Germinal center (tissue), 1 donor: ENCODE measurements at regions not wholly inside any gene's neighbourhood (a gene's known extent, or its start where the extent isn't known, plus 50 kb on each side); places are given as distances from the start of the nearest gene placed in this dataset.
"Not testable (repeated sequence)": the region's sequence is repeated elsewhere in the genome, so short reads cannot be mapped to it uniquely, and the experiment has no call there.

Experiments
- DNase-seq: peaks from one replicate; pipeline ENCODE4 v3.0.0; 2012; ENCODE audit warnings: mixed read lengths, low spot score

DNA sequence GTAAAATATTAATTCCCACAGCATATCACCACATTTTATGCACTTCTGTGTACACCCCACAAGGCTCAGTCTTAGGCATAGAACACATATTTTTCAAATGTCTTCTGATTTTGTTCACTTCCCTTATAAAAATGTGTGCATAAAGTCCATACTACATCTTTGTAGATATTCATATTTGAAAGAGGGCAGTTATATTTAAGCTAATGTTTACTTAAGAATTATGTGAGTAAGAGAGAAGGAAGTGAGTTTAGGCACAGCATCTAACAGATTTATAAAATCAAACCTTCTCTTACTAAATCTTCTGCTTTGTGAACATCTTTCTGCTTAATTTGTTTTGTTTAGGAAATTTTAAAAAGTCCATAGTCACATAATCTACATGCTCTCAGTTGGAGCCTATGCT, 648.1 kb downstream of the FSCB start:
- no peak for DNase-seq

DNA sequence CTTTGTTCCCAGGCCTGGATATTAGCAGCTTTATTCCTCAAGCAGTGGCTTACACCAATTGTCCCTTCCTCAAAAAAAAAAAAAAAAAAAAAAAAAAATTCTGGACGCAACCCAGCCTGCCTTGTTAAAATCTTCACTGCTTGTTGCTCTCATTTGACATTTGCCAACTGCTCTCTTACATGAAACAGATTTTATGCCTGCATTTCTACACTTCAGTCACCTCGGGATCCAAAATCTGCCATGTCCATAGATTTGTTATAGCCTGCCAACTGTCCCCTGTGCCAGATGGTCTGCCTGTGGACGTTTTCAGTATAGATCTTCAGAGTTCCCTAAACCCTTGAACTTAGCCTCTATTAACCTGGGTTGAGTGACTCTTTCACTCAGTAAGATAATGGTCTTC, 651.5 kb downstream of the FSCB start:
- DNase-seq = no peak

DNA sequence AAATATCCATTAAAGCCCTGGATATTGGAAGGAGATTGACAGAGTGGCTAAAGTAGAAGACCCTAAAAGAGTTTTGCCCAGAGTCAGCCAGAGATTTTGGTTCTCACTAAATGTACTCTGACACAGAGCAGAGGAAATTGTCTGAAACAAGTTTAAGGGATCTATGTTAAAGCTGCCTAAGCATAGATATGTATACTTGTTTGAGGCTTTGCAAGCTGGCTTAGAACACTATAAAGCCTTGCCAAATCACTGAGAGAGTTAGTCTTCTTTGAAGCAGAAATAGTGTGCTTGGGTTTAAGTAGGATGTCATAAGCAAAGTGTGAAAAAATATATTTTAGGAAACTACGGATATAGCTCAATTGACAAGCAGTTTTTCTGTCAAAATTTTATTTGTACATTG, 653.5 kb downstream of the FSCB start:
- DNase-seq = no peak

DNA sequence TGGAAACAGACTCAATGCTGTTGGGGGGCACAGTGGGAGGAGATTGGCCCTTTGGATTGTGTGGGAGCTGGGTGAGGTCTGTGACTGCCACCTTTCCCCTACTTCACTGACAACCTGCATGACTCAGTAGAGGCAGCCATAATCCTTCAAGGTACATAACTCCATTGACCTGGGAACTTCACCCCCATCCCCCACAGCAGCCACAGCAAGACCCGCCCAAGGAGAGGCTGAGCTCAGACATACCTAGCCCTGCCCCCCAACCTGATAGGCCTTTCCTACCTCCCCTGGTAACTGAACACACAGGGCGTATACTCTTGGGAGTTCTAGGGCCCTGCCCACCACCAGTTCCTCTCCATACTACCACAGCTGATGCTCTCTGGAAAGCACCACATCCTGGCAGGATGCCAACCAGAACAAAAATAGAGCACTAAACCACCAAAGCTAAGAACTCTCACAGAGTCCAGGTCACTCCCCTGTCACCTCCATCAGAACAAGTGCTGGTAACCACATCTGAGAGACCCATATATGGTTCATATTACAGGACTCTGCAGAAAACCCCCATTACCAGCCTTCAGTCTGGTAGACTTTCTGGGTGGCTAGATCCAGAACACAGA, 703.9 kb downstream of the FSCB start:
- no peak for DNase-seq

DNA sequence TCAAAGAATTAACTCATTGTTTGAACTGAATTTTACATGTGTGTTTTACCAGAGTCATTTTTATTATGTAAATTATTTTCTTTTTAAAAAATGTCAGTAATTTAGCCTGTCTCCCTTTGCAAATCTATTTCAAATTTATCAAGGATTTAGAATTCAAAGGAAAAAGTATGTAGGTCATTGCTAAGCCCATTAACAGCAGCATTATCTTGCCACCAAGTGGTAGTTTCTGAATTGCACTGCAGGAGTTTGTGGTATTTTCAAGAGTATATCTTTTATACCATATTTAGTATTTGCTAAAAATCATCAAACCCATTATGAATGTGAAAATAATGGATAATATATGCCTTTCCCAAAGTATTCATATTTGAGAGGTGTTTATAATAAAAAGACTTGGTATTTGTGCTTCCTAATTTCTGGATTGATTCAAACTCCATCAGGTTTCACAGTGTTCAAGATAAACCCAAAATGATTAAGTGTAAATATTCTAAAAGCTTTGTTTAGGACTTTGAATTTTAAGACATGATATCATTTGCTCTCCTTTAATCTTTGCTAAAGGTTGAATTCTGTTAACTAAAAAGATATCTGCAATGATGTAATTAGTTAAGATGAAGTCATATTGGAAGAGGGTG, 711.4 kb downstream of the FSCB start:
- DNase-seq = no peak

DNA sequence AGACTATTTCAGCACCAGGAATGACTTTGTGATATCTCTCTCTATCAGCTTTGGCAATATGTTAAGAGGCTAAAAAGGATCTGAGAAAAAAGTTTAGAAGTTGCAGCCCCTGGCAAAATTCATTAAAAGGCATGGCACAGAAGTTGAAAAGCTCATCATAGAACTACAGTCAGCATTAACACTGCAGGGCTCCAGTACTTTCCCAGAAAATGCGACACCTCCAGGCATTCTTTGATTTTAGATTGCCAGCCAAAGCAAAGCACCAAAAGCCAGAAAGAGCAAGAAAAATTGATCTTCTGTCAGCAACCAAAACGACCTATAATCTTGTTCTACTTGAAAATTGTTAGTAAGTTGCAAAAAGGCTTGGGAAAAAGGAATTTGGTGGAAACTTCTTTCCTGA, 713.5 kb downstream of the FSCB start:
- no peak for DNase-seq

DNA sequence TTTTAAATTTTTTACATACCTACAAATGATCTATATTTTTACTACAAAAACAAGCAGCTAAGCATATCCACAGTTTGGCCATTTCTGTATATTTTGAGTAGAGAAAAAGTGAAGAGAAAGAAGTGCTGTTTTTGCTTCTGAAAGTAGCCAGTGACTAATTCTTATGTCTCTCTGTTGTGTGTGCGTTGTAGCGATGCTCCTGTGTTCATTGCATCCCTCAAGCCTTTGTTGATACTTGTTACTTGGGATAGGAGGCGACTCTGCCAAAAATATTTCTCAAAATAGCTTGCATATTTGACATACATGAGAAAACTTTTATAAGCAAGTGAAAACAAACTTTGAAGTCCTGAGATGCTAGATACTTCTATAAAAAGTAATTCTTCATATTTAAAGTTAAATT, 714.1 kb downstream of the FSCB start:
- DNase-seq = no peak

DNA sequence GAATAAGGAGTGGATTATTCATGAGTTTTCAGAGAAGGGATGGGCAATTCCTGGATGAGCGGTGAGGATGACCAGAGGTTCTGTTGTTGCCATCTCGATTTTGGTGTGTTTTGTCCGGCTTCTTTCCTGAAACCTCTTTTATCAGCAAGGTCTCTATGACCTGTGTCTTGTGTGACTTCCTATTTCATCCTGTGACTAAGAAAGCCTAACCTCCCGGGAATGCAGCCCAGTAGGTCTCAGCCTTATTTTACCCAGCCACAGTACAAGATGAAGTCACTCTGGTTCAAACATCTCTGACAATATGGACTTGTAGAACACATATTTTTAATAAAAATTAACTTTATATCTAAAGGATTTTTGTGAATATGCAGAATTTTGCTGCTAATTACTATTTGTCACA, 716.4 kb downstream of the FSCB start:
- DNase-seq = no peak

DNA sequence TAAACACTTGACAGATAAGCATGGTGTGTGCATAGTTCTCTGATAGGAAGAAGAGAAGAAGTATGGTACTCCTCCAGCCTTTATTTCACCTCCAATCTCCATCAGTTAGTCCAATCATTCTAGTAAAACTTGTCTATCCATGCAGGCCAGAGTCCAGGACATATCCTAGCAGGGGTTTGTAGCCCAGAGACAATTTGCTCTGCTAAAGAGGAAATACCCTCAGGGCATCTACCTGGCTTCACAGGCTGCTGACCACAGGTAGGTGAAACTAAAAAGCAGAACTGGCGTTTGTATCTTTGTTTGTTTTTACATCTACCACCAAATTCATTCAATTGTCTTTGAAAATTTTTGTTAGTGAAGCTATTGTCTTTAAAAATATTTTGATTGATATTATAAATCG, 717.6 kb downstream of the FSCB start:
- no peak for DNase-seq

DNA sequence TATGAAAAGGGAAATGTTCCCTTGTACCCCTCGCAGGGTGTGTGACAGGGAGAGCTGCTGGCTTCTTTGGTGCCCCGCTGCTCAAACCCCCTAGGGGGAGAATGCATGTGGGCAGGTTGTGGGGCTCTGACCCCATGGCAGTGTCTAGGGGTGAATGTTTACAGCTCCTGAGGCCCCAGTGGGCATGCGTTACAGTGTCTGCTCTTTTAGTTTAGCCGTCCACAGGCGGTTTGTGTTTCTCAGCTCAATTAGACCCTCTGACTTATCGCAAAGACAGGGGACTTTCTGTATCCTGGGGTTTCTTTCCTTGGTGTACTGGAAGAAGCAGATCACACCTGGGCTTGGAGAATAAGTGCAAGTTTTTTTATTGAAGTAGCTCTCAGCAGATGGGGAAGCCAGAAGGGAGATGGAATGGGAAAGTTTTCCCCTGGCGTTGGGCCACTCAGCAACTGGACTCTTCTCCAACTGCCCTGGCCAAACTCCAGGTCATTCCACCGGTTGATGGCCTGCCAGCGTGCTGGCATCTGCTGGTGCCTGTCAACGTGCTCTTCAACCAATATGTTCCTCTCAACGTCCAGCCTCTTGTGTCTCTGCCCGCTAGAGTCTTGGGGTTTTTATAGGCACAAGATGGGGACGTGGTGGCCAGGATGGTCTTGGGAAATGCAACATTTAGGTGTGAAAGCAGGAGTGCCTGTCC, 720.9 kb downstream of the FSCB start:
- DNase-seq = no peak

DNA sequence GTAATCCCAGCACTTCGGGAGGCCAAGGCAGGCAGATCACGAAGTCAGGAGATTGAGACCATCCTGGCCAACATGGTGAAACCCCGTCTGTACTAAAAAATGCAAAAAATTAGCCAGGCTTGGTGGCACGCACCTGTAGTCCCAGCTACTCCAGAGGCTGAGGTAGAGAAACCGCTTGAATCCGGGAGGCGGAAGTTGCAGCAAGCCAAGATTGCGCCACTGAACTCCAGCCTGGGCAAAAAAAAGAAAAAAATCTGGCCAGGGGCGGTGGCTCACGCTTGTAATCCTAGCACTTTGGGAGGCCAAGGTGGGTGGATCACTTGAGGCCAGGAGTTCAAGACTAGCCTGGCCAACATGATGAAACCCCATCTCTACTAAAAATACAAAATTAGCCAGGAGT, 722.7 kb downstream of the FSCB start:
- not testable (repeated sequence) for DNase-seq

DNA sequence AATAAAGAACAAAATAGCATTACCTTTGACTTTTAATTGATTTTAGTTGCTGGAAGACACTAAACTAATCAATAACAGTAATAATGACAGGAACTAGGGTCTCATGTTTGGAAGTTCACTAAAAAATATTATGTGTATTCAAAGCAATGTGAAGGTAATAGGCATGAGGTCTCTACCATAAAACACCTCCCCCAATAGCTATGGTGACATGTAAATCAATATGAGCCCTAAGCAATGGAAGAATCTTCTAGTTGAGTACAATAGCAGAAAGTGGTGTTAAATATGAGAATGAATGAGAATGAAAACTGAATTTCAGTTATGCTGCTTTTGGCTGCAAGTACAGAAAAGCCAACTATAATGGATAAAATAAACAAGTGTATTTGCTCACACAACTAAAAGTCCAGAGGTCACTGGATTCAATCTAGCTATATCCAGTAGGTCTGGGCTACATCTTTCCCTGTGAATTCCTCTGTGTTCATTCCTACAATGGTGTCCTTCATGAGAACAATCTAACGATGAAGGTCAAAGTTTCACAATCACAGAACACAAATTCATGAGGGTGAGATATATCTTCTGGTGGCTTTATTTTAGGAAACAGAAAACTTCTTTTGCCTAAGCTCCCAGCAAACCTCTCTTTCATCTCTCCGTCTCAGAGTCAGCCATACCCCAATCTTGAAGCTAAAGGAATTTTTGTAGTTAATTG, 728.0 kb downstream of the FSCB start:
- no peak for DNase-seq

DNA sequence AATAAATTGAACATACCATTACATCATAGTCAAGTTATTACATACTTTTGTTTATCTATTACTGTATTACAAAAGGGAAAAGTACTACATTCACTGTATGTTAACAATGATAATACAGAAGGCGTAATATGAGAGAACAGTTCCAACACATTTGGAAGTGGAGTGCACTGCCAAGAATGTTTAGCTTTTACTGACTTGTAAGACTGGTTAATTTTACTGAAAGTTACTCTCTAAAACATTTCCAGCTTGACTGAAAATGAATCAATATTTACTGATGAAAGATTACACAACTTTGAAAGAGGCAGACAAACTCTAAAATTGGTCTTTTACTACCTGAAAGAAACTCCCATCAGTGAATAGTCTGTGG, 728.5 kb downstream of the FSCB start:
- no peak for DNase-seq

DNA sequence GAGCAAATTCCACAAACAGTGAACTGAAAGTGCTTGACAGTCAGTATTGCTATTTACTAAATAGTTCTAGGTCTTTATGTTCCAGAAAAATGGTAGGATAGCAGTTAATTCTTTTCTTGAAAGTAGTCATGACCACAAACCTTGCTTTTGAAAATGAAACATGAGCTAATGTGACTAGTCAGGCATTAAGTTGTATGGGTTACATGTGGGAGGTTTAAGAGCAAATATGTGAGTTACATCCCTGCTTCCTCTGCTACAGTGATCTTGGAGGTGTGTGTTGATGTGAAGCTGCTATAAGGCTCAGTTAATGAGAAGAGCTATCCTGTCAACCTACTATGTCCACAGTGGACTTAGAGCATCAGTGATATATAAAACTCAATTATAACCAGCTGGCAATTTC, 741.6 kb downstream of the FSCB start:
- DNase-seq = no peak

DNA sequence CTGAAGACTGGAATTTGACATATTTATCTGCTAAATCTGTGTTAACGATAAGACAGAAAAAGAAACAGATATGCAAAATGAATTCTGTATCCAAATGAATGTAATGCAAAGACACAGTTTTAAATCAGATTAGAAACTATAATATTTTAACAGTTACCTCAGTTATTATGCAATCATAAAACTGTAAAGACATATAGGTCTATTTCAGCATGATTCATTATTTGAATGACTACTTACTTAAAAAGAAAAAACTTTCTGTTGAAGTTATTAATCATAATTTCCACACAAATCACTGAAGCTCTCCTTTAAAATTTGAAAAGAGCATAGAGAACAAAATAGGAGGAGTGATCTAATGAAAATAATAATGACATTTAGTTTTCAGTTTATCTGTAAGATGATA, 742.6 kb downstream of the FSCB start:
- DNase-seq = no peak

DNA sequence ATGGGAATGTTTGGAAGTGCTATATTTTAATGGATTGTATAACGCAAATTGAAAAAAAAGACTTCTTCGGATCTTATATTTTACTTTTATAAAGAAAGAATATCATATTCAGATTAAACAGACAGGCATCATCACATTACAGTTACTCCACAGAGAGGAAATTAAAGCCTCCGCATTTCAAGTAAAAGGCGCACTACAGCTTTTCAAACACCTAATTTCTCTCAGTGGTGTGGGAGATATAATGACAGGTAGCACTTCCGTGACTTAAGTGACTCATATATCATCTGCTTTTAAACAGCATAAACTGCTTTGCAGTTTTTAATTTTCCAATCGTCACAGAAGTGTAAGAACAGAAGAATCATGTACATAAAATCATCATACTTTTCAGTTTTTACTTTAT, 751.4 kb downstream of the FSCB start:
- DNase-seq = no peak

DNA sequence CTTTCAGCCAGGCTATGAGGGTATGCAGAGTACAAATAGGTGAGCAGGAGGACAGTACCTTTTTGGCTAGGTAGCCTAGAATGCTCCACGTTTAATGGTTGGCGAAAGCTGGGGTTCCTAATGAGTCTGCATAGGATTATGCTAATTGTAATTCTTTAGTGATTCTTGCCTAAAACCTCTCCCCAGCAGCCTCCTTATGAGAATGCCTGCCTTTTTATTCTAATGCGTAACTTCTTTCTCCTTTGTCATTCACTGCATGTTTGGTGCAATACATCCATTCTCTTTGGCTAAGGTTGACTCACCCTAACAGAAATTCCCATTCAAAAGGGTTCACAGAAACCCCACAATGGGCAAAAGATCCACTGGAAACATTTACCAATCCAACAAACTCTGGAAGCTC, 752.2 kb downstream of the FSCB start:
- DNase-seq = no peak

DNA sequence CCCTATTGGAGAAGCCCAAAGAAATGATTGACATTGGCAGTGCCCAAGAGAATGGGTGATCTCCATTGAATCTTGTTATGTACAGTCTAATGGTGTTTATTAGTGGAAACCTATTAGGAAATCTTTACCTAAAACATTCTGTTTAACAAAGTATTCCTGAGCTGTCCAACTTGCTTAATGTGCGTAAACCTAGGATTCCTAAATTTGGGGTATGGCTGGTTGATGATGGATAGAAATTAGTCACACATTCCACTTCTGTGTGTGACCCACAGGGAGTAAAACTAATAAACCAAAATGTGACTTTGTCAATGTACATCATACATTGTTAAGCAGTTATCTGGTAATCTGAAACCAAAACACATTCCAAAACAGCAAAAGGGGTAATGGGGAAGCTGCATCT, 761.3 kb downstream of the FSCB start:
- no peak for DNase-seq

DNA sequence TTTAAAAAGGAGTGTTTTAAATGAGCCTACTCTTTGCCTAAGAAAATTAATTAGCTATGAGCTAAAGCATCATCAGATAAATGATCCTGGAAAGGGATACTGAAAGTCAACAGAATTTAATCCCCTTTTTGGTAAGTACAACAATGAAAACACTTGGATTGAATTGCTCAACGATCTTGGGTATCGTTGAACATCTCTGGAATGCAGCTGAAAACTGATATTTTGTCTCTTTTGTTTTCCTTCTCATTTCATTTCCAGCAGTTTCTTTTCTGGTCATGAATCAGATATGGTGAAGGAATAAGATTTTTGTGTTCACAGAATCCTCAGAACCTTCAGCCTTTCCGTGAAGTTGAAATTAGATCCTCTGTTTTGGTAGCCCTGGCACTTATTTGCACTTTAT, 771.2 kb downstream of the FSCB start:
- no peak for DNase-seq

DNA sequence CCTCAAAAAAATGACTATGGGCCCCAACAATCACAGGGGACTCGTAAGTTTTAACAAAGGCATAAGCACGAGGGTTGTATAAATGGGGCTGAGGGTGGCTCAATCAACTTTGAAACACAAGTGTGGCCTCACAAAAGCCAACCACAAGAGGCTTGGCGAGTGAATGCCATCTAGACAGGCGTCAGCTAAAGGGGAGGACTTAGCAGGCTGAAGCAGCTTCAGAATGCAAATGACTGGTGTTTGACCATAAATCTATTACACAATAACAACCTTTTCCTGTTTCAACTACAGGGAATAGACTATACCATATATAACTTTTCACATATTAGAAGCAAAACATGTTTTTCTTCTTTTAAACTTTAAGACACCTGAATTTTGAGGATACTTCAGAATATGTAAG, 777.9 kb downstream of the FSCB start:
- no peak for DNase-seq

DNA sequence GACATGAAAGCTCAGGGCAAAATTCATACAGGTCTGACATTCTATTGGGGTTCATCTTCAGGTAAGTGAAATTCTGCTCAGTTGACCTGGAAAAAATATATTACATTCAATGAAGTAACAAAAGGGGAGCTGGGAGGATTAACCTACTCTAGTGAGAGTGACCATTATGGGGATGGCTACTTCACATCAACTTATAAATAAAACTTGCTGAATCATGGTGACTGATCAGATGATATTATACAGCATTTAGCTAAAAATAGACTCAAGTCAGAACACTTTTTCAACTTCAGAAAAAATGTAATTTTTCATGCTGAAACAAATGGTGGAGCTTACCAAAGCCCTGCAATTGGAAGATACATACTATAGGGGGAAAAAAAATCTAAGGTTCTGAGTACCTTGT, 800.2 kb downstream of the FSCB start:
- DNase-seq = no peak

DNA sequence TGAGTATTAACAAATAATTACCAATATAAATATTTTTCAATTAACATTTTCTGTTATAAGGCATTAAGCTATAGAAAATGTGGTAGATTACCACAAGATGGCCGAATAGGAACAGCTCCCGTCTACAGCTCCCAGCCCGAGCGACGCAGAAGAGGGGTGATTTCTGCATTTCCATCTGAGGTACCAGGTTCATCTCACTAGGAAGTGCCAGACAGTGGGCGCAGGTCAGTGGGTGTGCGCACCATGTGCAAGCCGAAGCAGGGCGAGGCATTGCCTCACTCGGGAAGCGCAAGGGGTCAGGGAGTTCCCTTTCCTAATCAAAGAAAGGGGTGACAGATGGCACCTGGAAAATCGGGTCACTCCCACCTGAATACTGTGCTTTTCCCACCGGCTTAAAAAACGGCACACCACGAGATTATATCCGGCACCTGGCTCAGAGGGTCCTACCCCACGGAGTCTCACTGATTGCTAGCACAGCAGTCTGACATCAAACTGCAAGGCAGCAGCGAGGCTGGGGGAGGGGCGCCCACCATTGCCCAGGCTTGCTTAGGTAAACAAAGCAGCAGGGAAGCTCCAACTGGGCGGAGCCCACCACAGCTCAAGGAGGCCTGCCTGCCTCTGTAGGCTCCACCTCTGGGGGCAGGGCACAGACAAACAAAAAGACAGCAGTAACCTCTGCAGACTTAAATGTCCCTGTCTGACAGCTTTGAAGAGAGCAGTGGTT, 808.4 kb downstream of the FSCB start:
- not testable (repeated sequence) for DNase-seq

DNA sequence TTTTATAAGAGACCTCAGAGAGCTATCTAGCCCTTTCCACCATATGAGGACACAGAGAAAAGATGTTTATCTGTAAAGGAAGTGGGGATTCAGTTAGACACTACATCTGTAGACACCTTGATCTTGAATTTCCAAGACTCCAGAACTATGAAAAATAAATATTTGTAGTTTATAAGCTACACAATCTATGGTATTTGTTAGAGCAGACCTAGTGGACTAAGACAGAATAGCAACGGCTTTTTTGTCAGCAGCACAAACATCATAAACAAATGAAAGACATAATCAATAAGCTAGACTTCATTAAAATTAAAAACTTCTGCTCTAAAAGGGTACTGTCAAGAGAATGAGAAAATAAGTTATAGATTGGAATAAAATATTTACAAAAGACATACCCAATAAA, 810.1 kb downstream of the FSCB start:
- no peak for DNase-seq
